ENCODE measurements at regions not wholly inside any gene's neighbourhood (a gene's known extent, or its start where the extent isn't known, plus 50 kb on each side); places are given as distances from the start of the nearest gene placed in this dataset.

- intact Hi-C loops (cut with DNase I): loop anchor here (10.0 kb wide), 1 partner anchor 242 kb away; no protein-coding TSS in a partner anchor
- DNase-seq (ENCODE audit: low spot score in 2 of 2): peak in 1 of 2 donors; percentile 35
- H3K9me3 ChIP-seq: no peaks in the 10 kb centered on the region
- no peaks in the 10 kb centered on the region for H3K36me3 ChIP-seq
- no peak for TF ChIP-seq CTCF (IDR thresholded peaks at IDR 0.05)
- H3K4me1 ChIP-seq: peaks cover 0 to 28% of the 10 kb centered on the region in 2 donors
- H3K27ac ChIP-seq: peak overlapping the region; percentile 35 to 41
- no peaks in the 10 kb centered on the region for H3K27me3 ChIP-seq
- H3K4me3 ChIP-seq: no peak overlapping the region
These were observed 300.6 kb downstream of the TLE3 start for GRCh38 chr15:69797051-69797595.

GRCh38 chr15:69797615-69798014 is 300.1 kb downstream of the TLE3 start:
- no peak for TF ChIP-seq CTCF (IDR thresholded peaks at IDR 0.05)
- H3K27me3 ChIP-seq: no peaks in the 10 kb centered on the region
- H3K27ac ChIP-seq: peak overlapping the region; percentile 35 to 41
- H3K36me3 ChIP-seq: no peaks in the 10 kb centered on the region
- DNase-seq (ENCODE audit: low spot score in 2 of 2): no peak
- H3K4me3 ChIP-seq: no peak overlapping the region
- intact Hi-C loops (cut with DNase I): loop anchor here (10.0 kb wide), 1 partner anchor 243 kb away; no protein-coding TSS in a partner anchor
- H3K4me1 ChIP-seq: peaks cover 0 to 28% of the 10 kb centered on the region in 2 donors
- no peaks in the 10 kb centered on the region for H3K9me3 ChIP-seq

GRCh38 chr15:69798481-69799250 is 299.1 kb downstream of the TLE3 start:
- intact Hi-C loops (cut with DNase I): loop anchor here (10.0 kb wide), 1 partner anchor 244 kb away; no protein-coding TSS in a partner anchor
- TF ChIP-seq CTCF (IDR thresholded peaks at IDR 0.05): no peak
- H3K27me3 ChIP-seq: no peaks in the 10 kb centered on the region
- no peak overlapping the region for H3K27ac ChIP-seq
- no peaks in the 10 kb centered on the region for H3K36me3 ChIP-seq
- DNase-seq (ENCODE audit: low spot score in 2 of 2): peak in 1 of 2 donors; percentile 60
- H3K9me3 ChIP-seq: no peaks in the 10 kb centered on the region
- H3K4me1 ChIP-seq: peaks cover 0 to 24% of the 10 kb centered on the region in 2 donors
- no peak overlapping the region for H3K4me3 ChIP-seq

GRCh38 chr15:69801144-69801543 is 296.6 kb downstream of the TLE3 start:
- Histone ChIP-seq H3K27ac (no peak overlapping the region), H3K9me3 (no peaks in the 10 kb centered on the region), H3K27me3 (no peaks in the 10 kb centered on the region), H3K4me3 (no peak overlapping the region), H3K36me3 (no peaks in the 10 kb centered on the region), H3K4me1 (peaks cover 0 to 2% of the 10 kb centered on the region in 2 donors)
- no peak for TF ChIP-seq CTCF (IDR thresholded peaks at IDR 0.05)
- intact Hi-C loops (cut with DNase I): no loop called here
- DNase-seq (ENCODE audit: low spot score in 2 of 2): no peak

GRCh38 chr15:69802432-69802831 is 295.3 kb downstream of the TLE3 start:
- no peaks in the 10 kb centered on the region for H3K27me3 ChIP-seq
- no peak for TF ChIP-seq CTCF (IDR thresholded peaks at IDR 0.05)
- intact Hi-C loops (cut with DNase I): no loop called here
- H3K4me3 ChIP-seq: no peak overlapping the region
- DNase-seq (ENCODE audit: low spot score in 2 of 2): no peak
- no peak overlapping the region for H3K27ac ChIP-seq
- no peaks in the 10 kb centered on the region for H3K9me3 ChIP-seq
- no peaks in the 10 kb centered on the region for H3K36me3 ChIP-seq
- H3K4me1 ChIP-seq: no peaks in the 10 kb centered on the region
